ENCODE measurements at regions not wholly inside any gene's neighbourhood (a gene's known extent, or its start where the extent isn't known, plus 50 kb on each side); places are given as distances from the start of the nearest gene placed in this dataset.
"Not testable (repeated sequence)": the region's sequence is repeated elsewhere in the genome, so short reads cannot be mapped to it uniquely, and the experiment has no call there.

- H3K9me3 Mint-ChIP-seq; intact Hi-C loops (cut with micrococcal nuclease); H3K4me3 Mint-ChIP-seq (ENCODE audit: low read depth); H3K27ac Mint-ChIP-seq; H3K36me3 Mint-ChIP-seq (ENCODE audit: low read depth); DNase-seq (ENCODE audit: low spot score); H3K4me1 Mint-ChIP-seq (ENCODE audit: low read depth): not testable (repeated sequence)
- peaks cover 23% of the 10 kb centered on the region for H3K27me3 Mint-ChIP-seq (ENCODE audit: low read depth)
Measured at GRCh38 chr16:88259538-88259937, 123.2 kb upstream of the ZNF469 start.

GRCh38 chr16:88260146-88260545 is 122.6 kb upstream of the ZNF469 start:
- H3K4me3 Mint-ChIP-seq (ENCODE audit: low read depth); H3K36me3 Mint-ChIP-seq (ENCODE audit: low read depth); H3K9me3 Mint-ChIP-seq; intact Hi-C loops (cut with micrococcal nuclease); H3K4me1 Mint-ChIP-seq (ENCODE audit: low read depth); DNase-seq (ENCODE audit: low spot score); H3K27ac Mint-ChIP-seq: not testable (repeated sequence)
- peaks cover 23% of the 10 kb centered on the region for H3K27me3 Mint-ChIP-seq (ENCODE audit: low read depth)

GRCh38 chr16:88260881-88261665 is 121.7 kb upstream of the ZNF469 start:
- H3K9me3 Mint-ChIP-seq; DNase-seq (ENCODE audit: low spot score); H3K36me3 Mint-ChIP-seq (ENCODE audit: low read depth); intact Hi-C loops (cut with micrococcal nuclease); H3K27ac Mint-ChIP-seq; H3K4me3 Mint-ChIP-seq (ENCODE audit: low read depth); H3K4me1 Mint-ChIP-seq (ENCODE audit: low read depth): not testable (repeated sequence)
- peaks cover 23% of the 10 kb centered on the region for H3K27me3 Mint-ChIP-seq (ENCODE audit: low read depth)

GRCh38 chr16:88261814-88262605 is 120.7 kb upstream of the ZNF469 start:
- DNase-seq (ENCODE audit: low spot score); H3K27ac Mint-ChIP-seq; H3K36me3 Mint-ChIP-seq (ENCODE audit: low read depth); H3K4me3 Mint-ChIP-seq (ENCODE audit: low read depth); intact Hi-C loops (cut with micrococcal nuclease); H3K9me3 Mint-ChIP-seq; H3K4me1 Mint-ChIP-seq (ENCODE audit: low read depth): not testable (repeated sequence)
- H3K27me3 Mint-ChIP-seq (ENCODE audit: low read depth) = peaks cover 23% of the 10 kb centered on the region

- H3K4me3 Mint-ChIP-seq (ENCODE audit: low read depth); H3K4me1 Mint-ChIP-seq (ENCODE audit: low read depth); H3K36me3 Mint-ChIP-seq (ENCODE audit: low read depth); DNase-seq (ENCODE audit: low spot score); H3K9me3 Mint-ChIP-seq; intact Hi-C loops (cut with micrococcal nuclease); H3K27ac Mint-ChIP-seq: not testable (repeated sequence)
- peaks cover 16% of the 10 kb centered on the region for H3K27me3 Mint-ChIP-seq (ENCODE audit: low read depth)
Measured at GRCh38 chr16:88262858-88263563, 119.7 kb upstream of the ZNF469 start.

GRCh38 chr16:88263681-88264287 is 119.0 kb upstream of the ZNF469 start:
- intact Hi-C loops (cut with micrococcal nuclease); H3K27ac Mint-ChIP-seq; H3K36me3 Mint-ChIP-seq (ENCODE audit: low read depth); H3K4me1 Mint-ChIP-seq (ENCODE audit: low read depth); DNase-seq (ENCODE audit: low spot score); H3K9me3 Mint-ChIP-seq; H3K4me3 Mint-ChIP-seq (ENCODE audit: low read depth): not testable (repeated sequence)
- peaks cover 13% of the 10 kb centered on the region for H3K27me3 Mint-ChIP-seq (ENCODE audit: low read depth)

- Mint-ChIP-seq H3K27ac (no peak overlapping the region), H3K9me3 (no peaks in the 10 kb centered on the region), H3K4me3 (ENCODE audit: low read depth) (no peak overlapping the region), H3K36me3 (ENCODE audit: low read depth) (no peaks in the 10 kb centered on the region), H3K4me1 (ENCODE audit: low read depth) (peaks cover 4% of the 10 kb centered on the region), H3K27me3 (ENCODE audit: low read depth) (peaks cover 9% of the 10 kb centered on the region)
- DNase-seq (ENCODE audit: low spot score) = peak; percentile 22
- intact Hi-C loops (cut with micrococcal nuclease) = no loop called here
Measured at GRCh38 chr16:88264641-88265285, 118.0 kb upstream of the ZNF469 start.

- H3K27me3 Mint-ChIP-seq (ENCODE audit: low read depth); intact Hi-C loops (cut with micrococcal nuclease); H3K4me3 Mint-ChIP-seq (ENCODE audit: low read depth); H3K9me3 Mint-ChIP-seq; H3K4me1 Mint-ChIP-seq (ENCODE audit: low read depth); H3K36me3 Mint-ChIP-seq (ENCODE audit: low read depth); H3K27ac Mint-ChIP-seq; DNase-seq (ENCODE audit: low spot score): not testable (repeated sequence)
Measured at GRCh38 chr16:88265286-88265938, 117.3 kb upstream of the ZNF469 start.

- H3K4me1 Mint-ChIP-seq (ENCODE audit: low read depth); DNase-seq (ENCODE audit: low spot score); intact Hi-C loops (cut with micrococcal nuclease); H3K9me3 Mint-ChIP-seq; H3K36me3 Mint-ChIP-seq (ENCODE audit: low read depth); H3K27me3 Mint-ChIP-seq (ENCODE audit: low read depth); H3K27ac Mint-ChIP-seq; H3K4me3 Mint-ChIP-seq (ENCODE audit: low read depth): not testable (repeated sequence)
Measured at GRCh38 chr16:88266036-88266435, 116.7 kb upstream of the ZNF469 start.

- H3K4me3 Mint-ChIP-seq (ENCODE audit: low read depth); H3K27ac Mint-ChIP-seq; H3K36me3 Mint-ChIP-seq (ENCODE audit: low read depth); H3K27me3 Mint-ChIP-seq (ENCODE audit: low read depth); H3K9me3 Mint-ChIP-seq; intact Hi-C loops (cut with micrococcal nuclease); DNase-seq (ENCODE audit: low spot score); H3K4me1 Mint-ChIP-seq (ENCODE audit: low read depth): not testable (repeated sequence)
Measured at GRCh38 chr16:88266935-88267551, 115.7 kb upstream of the ZNF469 start.

GRCh38 chr16:88268186-88268970 is 114.4 kb upstream of the ZNF469 start:
- H3K4me1 Mint-ChIP-seq (ENCODE audit: low read depth); DNase-seq (ENCODE audit: low spot score); H3K4me3 Mint-ChIP-seq (ENCODE audit: low read depth); intact Hi-C loops (cut with micrococcal nuclease); H3K27me3 Mint-ChIP-seq (ENCODE audit: low read depth); H3K36me3 Mint-ChIP-seq (ENCODE audit: low read depth); H3K27ac Mint-ChIP-seq; H3K9me3 Mint-ChIP-seq: not testable (repeated sequence)
